ENCODE measurements at regions not wholly inside any gene's neighbourhood (a gene's known extent, or its start where the extent isn't known, plus 50 kb on each side); places are given as distances from the start of the nearest gene placed in this dataset.

DNA sequence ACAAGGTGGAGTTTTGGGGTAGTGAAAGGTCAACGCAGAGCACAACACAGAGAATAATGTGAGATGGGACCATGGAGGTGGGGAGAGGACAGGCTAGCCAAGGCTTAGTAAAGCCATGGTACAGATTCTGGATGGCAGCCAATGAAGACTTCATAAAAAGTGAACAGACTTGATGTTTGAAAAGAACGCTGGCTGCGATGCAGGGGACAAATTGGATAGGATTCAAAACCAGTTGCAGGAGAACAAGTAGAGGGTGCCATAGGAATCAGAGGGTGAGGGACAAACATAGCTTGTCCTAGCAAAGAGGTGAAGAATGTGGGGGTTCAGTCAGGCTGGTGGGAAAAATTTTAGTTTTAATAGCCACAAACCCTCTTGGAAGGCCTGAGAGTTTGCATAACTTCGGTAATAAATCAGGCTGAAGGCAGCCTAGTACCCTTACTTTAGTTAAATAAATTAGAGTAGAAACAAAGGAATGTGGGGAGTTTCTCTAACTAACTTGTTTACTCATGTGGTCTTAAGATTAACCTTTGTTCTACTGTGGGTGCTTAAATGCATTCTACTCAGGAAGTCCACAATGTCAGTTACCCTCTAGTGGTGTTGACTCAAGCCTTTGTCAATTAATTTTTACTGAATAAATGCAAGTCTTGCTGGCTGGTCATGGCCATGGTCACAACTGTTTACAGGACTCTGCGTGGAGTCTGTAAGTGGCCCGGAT is 216.4 kb downstream of the C6orf118 start:
- DNase-seq (ENCODE audit: low read depth, low spot score) (no peak), FAIRE-seq (no peak)
- TF ChIP-seq, protein P1, sequence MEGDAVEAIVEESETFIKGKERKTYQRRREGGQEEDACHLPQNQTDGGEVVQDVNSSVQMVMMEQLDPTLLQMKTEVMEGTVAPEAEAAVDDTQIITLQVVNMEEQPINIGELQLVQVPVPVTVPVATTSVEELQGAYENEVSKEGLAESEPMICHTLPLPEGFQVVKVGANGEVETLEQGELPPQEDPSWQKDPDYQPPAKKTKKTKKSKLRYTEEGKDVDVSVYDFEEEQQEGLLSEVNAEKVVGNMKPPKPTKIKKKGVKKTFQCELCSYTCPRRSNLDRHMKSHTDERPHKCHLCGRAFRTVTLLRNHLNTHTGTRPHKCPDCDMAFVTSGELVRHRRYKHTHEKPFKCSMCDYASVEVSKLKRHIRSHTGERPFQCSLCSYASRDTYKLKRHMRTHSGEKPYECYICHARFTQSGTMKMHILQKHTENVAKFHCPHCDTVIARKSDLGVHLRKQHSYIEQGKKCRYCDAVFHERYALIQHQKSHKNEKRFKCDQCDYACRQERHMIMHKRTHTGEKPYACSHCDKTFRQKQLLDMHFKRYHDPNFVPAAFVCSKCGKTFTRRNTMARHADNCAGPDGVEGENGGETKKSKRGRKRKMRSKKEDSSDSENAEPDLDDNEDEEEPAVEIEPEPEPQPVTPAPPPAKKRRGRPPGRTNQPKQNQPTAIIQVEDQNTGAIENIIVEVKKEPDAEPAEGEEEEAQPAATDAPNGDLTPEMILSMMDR (optimal IDR thresholded peaks at IDR 0.05 in 1 of 3, IDR thresholded peaks at IDR 0.05 in 1 of 3, conservative IDR thresholded peaks at IDR 0.05 in 1 of 3; ENCODE audit: extremely low read depth in 1 of 3, insufficient read depth in 2 of 3, low read length in 3 of 3), result no peak
- TF ChIP-seq EZH2 (IDR thresholded peaks at IDR 0.05; ENCODE audit: low read length), result no peak
- Histone ChIP-seq H3K4me3 (ENCODE audit: control insufficient read depth in 2 of 3, extremely low read depth in 1 of 3, insufficient read depth in 2 of 3, low read depth in 1 of 3, low read length in 3 of 3) (no peak overlapping the region), H2AFZ (ENCODE audit: control insufficient read depth, low read length) (no peak overlapping the region), H3K79me2 (ENCODE audit: control insufficient read depth, insufficient read depth, low read length) (no peaks in the 10 kb centered on the region), H3K4me1 (ENCODE audit: control insufficient read depth, extremely low read depth, insufficient read depth, low read length) (no peaks in the 10 kb centered on the region), H4K20me1 (ENCODE audit: control insufficient read depth, extremely low read depth, insufficient read depth, low read length) (no peaks in the 10 kb centered on the region), H3K9ac (ENCODE audit: control insufficient read depth, extremely low read depth, insufficient read depth, low read length) (no peak overlapping the region), H3K36me3 (ENCODE audit: control insufficient read depth in 2 of 2, extremely low read depth in 1 of 2, insufficient read depth in 2 of 2, low read length in 2 of 2) (no peaks in the 10 kb centered on the region), H3K27me3 (ENCODE audit: control insufficient read depth, extremely low read depth, insufficient read depth, low read length) (no peaks in the 10 kb centered on the region), H3K4me2 (ENCODE audit: control insufficient read depth, extremely low read depth, insufficient read depth, low read depth, low read length) (no peak overlapping the region), H3K9me3 (ENCODE audit: control insufficient read depth, low read depth, low read length) (peaks cover 3% of the 10 kb centered on the region), H3K27ac (ENCODE audit: control insufficient read depth, insufficient read depth, low read length) (no peak overlapping the region), H3K9me1 (ENCODE audit: control insufficient read depth, extremely low read depth, insufficient read depth, low read length) (no peaks in the 10 kb centered on the region)
- dilution Hi-C loops (cut with MboI; ENCODE audit: extremely low pct_ligation_motif_present, low sequenced_read_pairs), result no loop called here

DNA sequence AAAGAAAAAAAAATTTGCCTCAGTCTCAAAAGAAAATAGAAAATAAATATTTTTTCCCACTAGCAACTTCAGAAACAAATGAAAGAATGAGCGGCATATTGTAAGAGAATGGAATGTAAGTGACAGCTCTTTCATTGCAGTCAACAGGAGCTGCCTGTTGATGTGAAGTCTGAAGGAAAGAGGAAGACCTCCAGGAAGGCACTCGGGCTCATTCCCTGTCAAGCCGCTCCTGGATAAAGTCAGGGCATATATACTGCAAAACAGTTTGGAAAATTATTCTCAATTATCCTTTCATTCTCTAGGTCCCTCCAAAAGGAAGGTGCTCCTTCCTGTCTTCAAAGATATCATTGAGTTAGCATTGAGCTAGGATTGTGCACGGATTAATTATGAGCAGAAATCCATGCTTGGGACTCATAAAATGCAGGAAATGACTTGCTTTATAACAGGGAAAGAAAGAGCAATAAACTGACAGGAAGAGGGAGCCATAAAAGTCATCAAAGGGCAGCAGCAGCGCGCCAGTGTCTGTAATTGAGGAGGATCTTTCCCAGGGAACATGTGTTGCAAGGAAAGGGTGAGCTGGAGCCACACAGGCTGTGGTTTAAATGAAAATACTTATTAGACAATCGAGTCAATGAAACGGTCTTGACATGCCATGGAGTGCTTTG is 218.2 kb downstream of the C6orf118 start:
- dilution Hi-C loops (cut with MboI; ENCODE audit: extremely low pct_ligation_motif_present, low sequenced_read_pairs), result no loop called here
- Histone ChIP-seq H3K27ac (ENCODE audit: control insufficient read depth, insufficient read depth, low read length) (no peak overlapping the region), H3K9ac (ENCODE audit: control insufficient read depth, extremely low read depth, insufficient read depth, low read length) (no peak overlapping the region), H3K9me1 (ENCODE audit: control insufficient read depth, extremely low read depth, insufficient read depth, low read length) (no peaks in the 10 kb centered on the region), H3K27me3 (ENCODE audit: control insufficient read depth, extremely low read depth, insufficient read depth, low read length) (no peaks in the 10 kb centered on the region), H3K9me3 (ENCODE audit: control insufficient read depth, low read depth, low read length) (no peaks in the 10 kb centered on the region), H3K4me2 (ENCODE audit: control insufficient read depth, extremely low read depth, insufficient read depth, low read depth, low read length) (no peak overlapping the region), H3K4me3 (ENCODE audit: control insufficient read depth in 2 of 3, extremely low read depth in 1 of 3, insufficient read depth in 2 of 3, low read depth in 1 of 3, low read length in 3 of 3) (no peak overlapping the region), H3K36me3 (ENCODE audit: control insufficient read depth in 2 of 2, extremely low read depth in 1 of 2, insufficient read depth in 2 of 2, low read length in 2 of 2) (no peaks in the 10 kb centered on the region), H3K4me1 (ENCODE audit: control insufficient read depth, extremely low read depth, insufficient read depth, low read length) (no peaks in the 10 kb centered on the region), H4K20me1 (ENCODE audit: control insufficient read depth, extremely low read depth, insufficient read depth, low read length) (no peaks in the 10 kb centered on the region), H3K79me2 (ENCODE audit: control insufficient read depth, insufficient read depth, low read length) (no peaks in the 10 kb centered on the region), H2AFZ (ENCODE audit: control insufficient read depth, low read length) (no peak overlapping the region)
- DNase-seq (ENCODE audit: low read depth, low spot score) (no peak), FAIRE-seq (no peak)
- no peak for TF ChIP-seq EZH2 (IDR thresholded peaks at IDR 0.05; ENCODE audit: low read length)
- TF ChIP-seq, protein P1 (optimal IDR thresholded peaks at IDR 0.05 in 1 of 3, IDR thresholded peaks at IDR 0.05 in 1 of 3, conservative IDR thresholded peaks at IDR 0.05 in 1 of 3; ENCODE audit: extremely low read depth in 1 of 3, insufficient read depth in 2 of 3, low read length in 3 of 3), result no peak

Data from keratinocyte (primary cell).